ENCODE measurements at regions not wholly inside any gene's neighbourhood (a gene's known extent, or its start where the extent isn't known, plus 50 kb on each side); places are given as distances from the start of the nearest gene placed in this dataset.
A peak's percentile ranks its signal among the peaks of the same experiment; 100 is the strongest.

DNA sequence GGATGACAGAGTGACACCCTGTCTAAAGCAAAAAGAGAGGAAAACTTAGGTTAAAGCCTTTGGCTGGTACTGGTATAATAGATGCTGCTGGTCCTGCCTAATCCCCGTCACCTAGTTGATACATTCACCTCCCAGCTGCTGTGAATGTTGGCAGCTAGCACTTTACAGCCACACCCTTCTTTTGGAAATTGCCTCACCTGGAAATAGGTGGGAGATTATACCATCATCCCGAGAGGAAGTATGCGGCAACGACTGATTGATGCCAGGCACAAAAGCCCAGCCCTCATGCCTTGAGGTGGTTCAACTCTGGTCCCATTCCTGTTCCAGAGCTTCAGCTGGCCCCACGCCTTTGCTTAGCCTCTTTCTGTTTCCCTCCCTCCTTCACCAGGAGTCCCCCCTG, 53.2 kb upstream of the SIAH1 start:
- H2BK20ac ChIP-seq (ENCODE audit: low read depth, low read length): no peak overlapping the region
- H4K20me1 ChIP-seq (ENCODE audit: insufficient read depth, low read length): no peaks in the 10 kb centered on the region
- no peak overlapping the region for H3K14ac ChIP-seq (replicated peaks; ENCODE audit: low read depth, low read length)
- H4K91ac ChIP-seq (ENCODE audit: insufficient read depth, low read depth, low read length): no peak overlapping the region
- H2BK5ac ChIP-seq (ENCODE audit: low read depth, low read length, poor library complexity, severe bottlenecking): no peak overlapping the region
- peaks cover 7% of the 10 kb centered on the region for H3K4me1 ChIP-seq (ENCODE audit: control insufficient read depth, insufficient read depth, low read length)
- H3K4me2 ChIP-seq (ENCODE audit: low read depth, low read length): no peak overlapping the region
- H3K56ac ChIP-seq (ENCODE audit: extremely low read depth, insufficient read depth, low read length): no peak overlapping the region
- no peaks in the 10 kb centered on the region for H3K79me1 ChIP-seq (ENCODE audit: low read depth in 1 of 2, low read length in 2 of 2)
- no peak overlapping the region for H4K8ac ChIP-seq (ENCODE audit: low read depth in 2 of 2, low read length in 2 of 2)
- DNase-seq: no peak
- in situ Hi-C loops (cut with MboI; ENCODE audit: low sequenced_read_pairs) (no loop called here), intact Hi-C loops (cut with micrococcal nuclease) (no loop called here), dilution Hi-C loops (cut with HindIII; ENCODE audit: low sequenced_read_pairs, unreplicated experiment) (no loop called here)
- H3K18ac ChIP-seq (ENCODE audit: low read depth, low read length): no peak overlapping the region
- no peaks in the 10 kb centered on the region for H3K9me3 ChIP-seq (ENCODE audit: control insufficient read depth, insufficient read depth, low read length)
- H4K5ac ChIP-seq (ENCODE audit: low read depth, low read length): no peak overlapping the region
- H3K36me3 ChIP-seq (ENCODE audit: control insufficient read depth, insufficient read depth, low read length): no peaks in the 10 kb centered on the region
- H2AK9ac ChIP-seq (replicated peaks; ENCODE audit: low read depth, low read length, poor library complexity): peak overlapping the region; percentile 82
- CTCF ChIA-PET: no interaction called here
- 100% methylated on average over 1 of the region's 5 CpGs; no CpG with 5 or more reads in 1 of the 2 experiments for WGBS, 2 experiments (ENCODE audit: extremely low coverage in 2 of 2, insufficient read length in 1 of 2)
- no peak overlapping the region for H3K9ac ChIP-seq (ENCODE audit: low read depth, low read length)
- ATAC-seq (ENCODE audit: low read depth): no peak
- no peak overlapping the region for H2BK120ac ChIP-seq (ENCODE audit: low read depth, low read length)
- H2BK15ac ChIP-seq (ENCODE audit: low read depth, low read length): no peak overlapping the region; the same call in 2 of the 3 replicates
- H3K27ac ChIP-seq (ENCODE audit: insufficient read depth, low read length): no peak overlapping the region
- H3K4ac ChIP-seq (ENCODE audit: low read depth, low read length): no peak overlapping the region
- peaks cover 12% of the 10 kb centered on the region for H3K9me1 ChIP-seq (ENCODE audit: insufficient read depth, low read length)
- H2AFZ ChIP-seq (replicated peaks; ENCODE audit: low read length, poor library complexity): no peak overlapping the region
- POLR2A ChIA-PET (ENCODE audit: unreplicated experiment): no interaction called here
- TF ChIP-seq FOS (IDR thresholded peaks at IDR 0.05; ENCODE audit: low read depth, low read length) (no peak), BHLHE40 (IDR thresholded peaks at IDR 0.05; ENCODE audit: low read depth, low read length) (no peak), CEBPB (IDR thresholded peaks at IDR 0.05; ENCODE audit: low read depth, low read length) (no peak), MAFK (IDR thresholded peaks at IDR 0.05; ENCODE audit: low read depth, low read length) (no peak)
- TF ChIP-seq, protein P1, sequence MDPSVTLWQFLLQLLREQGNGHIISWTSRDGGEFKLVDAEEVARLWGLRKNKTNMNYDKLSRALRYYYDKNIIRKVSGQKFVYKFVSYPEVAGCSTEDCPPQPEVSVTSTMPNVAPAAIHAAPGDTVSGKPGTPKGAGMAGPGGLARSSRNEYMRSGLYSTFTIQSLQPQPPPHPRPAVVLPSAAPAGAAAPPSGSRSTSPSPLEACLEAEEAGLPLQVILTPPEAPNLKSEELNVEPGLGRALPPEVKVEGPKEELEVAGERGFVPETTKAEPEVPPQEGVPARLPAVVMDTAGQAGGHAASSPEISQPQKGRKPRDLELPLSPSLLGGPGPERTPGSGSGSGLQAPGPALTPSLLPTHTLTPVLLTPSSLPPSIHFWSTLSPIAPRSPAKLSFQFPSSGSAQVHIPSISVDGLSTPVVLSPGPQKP (IDR thresholded peaks at IDR 0.05; ENCODE audit: borderline replicate concordance, low read depth, low read length): no peak
- no peak overlapping the region for H3K4me3 ChIP-seq (ENCODE audit: insufficient read depth, low read depth, low read length)
- BruUV-seq (replicated peaks): no TSS peak
- H2AK5ac ChIP-seq (ENCODE audit: low read depth, low read length): 0 out of 2 replicates have a peak overlapping the region, but pooled peaks have one; percentile 6
- H3K27me3 ChIP-seq (ENCODE audit: control insufficient read depth, insufficient read depth, low read length): no peaks in the 10 kb centered on the region
- H3K23ac ChIP-seq (ENCODE audit: low read depth, low read length): no peak overlapping the region

Measured in IMR-90 (cell line).